NCI-H1092 treated with DMSO at 0.1 percent for 48 hours (cell line): ENCODE measurements at regions not wholly inside any gene's neighbourhood (a gene's known extent, or its start where the extent isn't known, plus 50 kb on each side); places are given as distances from the start of the nearest gene placed in this dataset.
"Not testable (repeated sequence)": the region's sequence is repeated elsewhere in the genome, so short reads cannot be mapped to it uniquely, and the experiment has no call there.

Source experiments
- DNase-seq: peaks from one replicate; lab custom pipeline; 2025; lab: John Stamatoyannopoulos, UW

DNA sequence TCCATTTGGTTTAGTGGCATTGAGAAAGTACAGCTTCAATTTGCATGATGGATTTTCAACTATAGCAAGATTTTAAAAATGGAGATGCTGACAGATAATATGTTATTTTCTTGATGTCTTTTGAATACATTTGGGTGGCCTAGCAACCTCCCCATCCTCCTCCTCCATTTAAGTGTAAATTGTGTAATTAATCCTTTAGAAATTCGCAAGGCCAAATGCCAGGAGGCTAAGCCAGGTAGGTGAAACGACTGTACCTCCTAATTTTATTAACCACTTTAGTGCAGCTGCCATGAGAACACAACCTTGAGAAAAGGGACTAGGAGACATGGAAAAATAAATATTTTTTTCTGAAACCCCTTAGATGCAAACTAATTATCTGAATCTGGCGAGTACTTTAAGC lies 248.8 kb downstream of the MRPS30 start:
- no peak for DNase-seq

DNA sequence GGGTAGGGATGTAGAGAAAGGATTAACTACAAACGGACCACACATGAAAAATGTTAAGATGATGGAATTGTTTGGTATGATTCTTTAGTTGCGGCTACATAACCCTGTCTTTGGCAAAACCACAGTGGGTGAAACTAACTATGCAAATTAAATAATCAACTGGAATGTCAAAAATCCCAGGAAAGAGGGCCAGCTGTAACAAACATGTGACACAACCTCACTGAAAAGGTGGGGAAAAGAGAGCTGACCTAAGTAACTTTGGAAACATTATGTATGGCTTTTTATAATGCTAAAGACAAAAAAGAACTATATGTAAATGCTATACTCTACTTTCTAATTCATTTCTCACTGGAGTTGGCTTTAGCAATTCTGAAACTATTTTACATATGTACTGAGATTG lies 252.0 kb downstream of the MRPS30 start:
- DNase-seq, result no peak

DNA sequence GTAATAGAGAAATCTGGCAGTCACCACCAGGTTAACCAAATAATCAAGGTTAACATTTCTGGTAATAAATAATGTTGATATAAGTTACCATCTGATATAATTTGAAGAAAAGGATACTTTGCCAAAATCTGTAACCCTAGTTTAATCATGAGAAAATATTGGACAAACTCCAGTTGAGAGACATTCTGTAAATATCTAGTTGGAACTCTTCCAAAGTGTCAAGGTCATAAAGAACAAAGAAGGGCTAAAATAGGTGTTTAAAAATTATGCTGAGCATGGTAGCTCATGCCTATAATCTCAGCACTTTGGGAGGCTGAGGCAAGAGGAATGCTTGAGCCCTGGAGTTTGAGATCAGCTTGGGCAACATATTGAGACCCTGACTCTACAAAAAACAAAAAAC lies 253.3 kb downstream of the MRPS30 start:
- no peak for DNase-seq

DNA sequence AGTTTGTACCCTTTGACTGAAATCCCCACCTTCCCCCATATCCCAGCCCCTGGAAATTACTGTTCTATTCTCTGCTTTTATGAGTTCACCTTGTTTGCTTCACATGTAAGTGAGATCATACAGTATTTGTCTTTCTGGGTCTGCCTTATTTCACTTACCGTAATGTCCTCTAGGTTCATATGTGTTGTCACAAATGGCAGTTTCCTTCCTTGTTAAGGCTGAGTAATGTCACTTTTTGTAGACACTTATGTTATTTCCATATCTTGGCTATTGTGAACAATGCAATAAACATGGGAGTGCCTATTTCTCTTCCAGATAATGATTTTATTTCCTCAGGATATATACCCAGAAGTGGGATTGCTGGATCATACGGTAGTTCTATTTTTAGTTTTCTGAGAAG lies 272.3 kb downstream of the MRPS30 start:
- DNase-seq, result no peak

DNA sequence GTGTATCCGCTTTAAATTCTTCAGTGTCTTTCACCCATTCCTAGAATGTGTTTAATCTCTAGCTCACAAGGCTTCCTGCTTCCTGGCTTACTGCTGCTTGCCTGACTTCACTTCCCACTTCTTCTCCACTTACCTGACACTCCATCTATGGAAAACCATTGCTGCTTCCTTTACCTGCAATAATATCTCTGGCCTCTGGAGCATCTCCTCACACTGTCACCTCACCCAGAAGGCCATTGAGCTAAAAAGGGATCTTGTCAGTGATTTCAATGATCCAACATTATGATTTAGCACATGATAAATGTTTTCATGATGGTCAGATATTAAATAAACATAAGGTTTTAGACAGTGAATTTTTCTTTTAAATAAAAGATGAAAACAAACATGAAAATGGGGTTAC lies 281.1 kb downstream of the MRPS30 start:
- no peak for DNase-seq

DNA sequence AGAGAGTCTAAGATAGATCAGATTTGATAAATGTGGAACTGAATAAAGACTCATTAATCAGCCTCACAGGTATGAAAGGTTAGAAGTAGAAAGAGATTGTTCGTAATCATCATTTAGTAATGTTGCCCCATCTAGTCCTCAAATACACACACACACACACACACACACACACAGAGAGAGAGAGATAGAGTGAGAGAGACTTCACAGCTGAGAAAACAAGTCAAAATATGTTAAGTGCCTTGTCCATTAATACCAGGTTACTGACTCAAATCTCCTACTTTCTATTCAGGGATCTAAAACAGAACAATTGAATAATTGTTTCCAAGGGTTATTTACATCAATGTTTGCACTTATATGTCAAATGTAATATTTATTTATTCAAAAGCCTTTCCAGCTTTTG lies 284.6 kb downstream of the MRPS30 start:
- DNase-seq, result no peak

DNA sequence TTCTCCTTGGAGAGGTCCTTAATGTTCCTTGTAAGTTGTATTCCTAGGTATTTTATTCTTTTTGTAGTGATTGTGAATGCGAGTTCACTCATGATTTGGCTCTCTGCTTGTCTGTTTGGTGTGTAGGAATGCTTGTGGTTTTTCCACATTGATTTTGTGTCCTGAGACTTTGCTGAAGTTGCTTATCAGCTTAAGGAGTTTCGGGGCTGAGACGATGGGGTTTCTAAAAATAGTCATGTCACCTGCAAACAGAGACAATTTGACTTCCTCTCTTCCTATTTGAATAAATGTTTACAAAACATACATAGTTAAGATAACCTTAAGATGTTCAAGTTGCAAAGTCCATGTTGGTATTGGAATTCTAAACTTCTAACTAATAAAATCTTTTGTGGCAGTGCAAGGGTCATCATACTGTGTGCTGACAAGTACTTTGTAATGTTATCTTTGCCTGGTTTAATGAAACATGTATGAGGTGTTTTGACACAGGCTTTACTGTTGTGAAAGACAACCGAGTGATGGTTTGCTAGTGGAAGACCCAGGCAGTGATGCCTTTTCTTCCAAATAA lies 286.2 kb downstream of the MRPS30 start:
- no peak for DNase-seq

DNA sequence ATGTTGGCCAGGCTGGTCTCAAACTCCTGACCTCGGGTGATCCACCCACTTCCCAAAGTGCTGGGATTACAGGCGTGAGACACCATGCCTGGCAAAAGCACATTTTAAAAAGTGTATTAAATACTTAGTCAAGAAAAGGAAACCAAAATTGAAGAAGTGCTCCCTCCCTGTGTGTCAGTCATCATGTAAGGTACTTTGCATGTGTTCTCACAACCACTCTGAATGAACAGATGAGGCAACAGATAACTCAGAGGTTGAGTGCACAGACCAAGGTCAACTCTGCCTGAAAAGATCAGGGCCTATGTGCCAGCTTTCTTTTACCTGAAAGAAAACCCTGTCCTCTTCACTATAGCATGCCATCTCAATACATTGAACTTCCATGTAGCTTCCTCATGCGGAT lies 289.7 kb downstream of the MRPS30 start:
- DNase-seq, result no peak

DNA sequence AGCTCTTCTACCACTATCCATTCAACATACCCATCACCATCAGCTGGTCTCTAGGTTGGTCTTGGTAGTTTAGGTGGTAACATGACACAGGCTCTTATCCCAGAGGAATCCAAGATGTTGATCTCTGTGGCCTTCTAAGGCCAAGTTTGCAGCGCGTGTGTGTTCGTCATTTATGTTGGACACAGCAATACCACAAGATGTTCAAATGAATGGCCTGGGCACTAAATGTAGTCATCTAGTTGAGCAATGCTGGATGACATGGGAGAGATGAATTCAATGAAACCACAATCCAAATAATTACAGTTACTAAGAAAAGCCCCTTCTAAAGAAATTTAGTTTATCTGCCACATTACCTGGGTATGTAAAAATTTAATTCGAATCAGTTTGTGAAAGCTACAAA lies 292.4 kb downstream of the MRPS30 start:
- no peak for DNase-seq

DNA sequence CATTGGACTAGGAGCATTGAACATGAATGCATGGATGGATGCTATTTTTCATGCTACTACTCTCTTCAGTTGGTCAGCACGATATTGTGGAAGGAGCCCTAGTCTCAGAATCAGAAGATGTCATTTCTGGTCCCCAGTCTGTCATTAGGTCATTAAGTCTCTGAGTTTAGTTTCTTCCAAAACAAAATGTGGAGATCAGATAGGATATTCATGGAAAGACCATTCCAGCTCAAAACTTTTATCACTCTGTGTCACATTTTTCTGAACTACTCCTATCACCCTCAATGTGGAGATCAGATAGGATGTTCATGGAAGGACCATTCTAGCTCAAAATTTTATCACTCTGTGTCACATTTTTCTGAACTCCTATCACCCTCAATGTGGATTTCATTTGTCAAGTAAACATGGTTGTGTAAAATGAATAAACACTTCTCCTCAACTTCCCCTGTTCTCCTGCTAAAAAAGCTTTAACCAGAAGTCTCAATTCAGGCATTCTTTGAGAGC lies 296.8 kb downstream of the MRPS30 start:
- no peak for DNase-seq

DNA sequence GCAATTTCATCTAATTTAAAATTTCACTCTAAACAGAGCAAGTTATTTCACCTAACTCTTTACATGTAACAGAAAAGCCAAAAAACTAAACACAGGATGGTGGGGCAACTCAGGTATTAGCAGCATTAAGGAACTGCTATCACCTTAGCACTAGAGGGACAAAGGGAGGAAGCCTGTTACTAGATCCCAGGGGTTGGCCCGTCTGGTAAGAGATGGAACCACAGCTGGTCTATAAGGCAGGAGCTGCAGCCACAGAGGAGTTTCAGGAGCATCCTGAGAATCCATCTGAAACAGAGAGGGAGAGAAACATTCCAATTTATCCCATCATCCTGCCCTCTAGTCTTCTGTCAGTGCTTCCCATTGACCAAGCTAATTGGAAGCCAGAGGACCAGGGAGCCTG lies 300.3 kb downstream of the MRPS30 start:
- DNase-seq, result no peak

DNA sequence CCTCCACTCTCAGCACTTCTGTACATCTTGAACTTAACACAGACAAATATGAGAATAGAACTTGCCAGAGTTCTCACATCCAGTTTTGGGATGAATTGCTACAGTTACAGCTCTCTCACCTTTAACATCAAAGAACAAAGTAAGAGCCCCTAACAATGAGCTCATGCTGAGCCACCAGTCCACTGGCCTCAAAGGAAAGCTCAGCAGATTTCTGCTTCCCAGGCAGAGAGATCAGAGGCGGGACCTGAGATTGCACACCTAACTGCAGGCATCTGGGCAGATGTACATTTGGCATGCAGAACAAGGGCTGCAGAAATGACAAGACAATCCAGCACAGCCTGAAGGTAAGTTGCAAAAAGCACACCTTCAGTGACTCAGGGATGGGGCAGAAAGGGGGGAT lies 300.9 kb downstream of the MRPS30 start:
- DNase-seq, result no peak

DNA sequence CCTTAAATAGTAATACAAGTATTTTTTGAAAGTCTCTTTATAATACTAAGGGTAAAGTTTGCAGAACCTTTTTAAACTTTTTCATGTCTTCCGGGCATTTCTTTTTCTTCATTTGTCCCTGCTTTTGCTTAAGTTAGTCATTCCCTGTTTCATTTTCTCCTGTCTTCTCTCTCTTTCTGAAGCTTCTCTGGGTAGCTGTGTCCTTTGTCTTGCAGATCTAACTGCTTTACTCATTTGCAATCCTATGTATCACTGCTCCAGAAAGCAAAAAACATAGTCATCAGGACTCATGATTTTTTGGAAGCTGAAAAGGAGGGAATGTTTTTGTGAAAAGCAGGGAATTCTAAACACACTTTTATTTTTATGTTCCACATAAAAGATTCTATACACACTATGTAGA lies 301.7 kb downstream of the MRPS30 start:
- DNase-seq, result no peak

DNA sequence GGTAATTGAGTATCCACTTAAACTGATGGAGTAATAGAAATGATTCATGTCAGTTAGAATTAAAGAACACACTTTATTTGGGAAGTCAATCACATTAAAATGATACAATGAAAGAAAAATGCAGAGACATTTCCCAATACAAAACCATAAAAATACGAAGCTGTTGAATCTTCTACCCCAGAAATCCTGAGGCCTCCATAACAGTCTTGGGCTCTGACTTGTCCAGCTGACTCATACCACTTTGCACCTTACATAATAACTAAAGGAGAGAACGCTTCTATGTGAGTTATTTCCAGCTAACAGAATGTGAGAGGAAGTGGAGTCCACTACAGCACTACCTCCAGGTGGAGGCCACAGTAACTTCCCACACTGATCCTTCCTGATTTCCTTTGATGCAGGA lies 305.0 kb downstream of the MRPS30 start:
- DNase-seq, result no peak

DNA sequence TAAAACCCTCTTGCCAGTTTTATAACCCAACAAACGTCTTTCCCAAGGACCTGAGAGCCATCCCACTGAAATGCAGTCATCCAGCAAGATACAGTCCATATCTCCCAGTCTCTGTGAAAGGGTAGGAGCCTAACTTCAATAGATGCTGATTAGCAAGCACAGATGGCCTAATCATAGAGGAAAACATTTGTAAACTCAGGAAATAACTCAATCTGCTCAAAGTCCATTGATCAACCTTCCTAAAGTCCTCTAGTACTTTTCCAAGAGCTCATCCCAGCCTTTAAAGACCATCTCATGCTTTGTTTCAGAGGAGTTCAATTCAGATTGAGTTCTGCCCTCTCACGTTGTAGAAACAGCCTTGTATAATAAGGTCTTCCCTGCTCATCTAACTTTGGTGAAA lies 324.2 kb downstream of the MRPS30 start:
- no peak for DNase-seq

DNA sequence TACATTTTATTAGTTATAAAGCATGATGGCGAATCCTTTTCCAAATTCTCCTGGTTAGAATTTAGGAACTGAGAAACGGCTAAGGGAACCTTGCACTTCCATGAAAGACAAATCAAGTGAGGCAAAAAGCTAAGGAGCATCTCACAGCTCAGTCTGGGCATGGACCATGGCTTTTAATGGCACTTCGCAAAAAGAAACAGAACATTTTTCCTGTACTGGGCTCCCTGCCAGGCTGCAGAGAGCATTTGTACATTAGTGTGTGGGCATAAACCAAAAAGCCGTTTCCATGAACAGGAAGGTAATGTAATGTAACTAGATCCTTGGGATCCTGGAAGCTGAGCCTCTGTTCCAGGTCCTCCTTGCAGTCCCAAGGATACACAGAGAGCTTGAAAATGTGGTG lies 354.2 kb downstream of the MRPS30 start:
- peak; percentile 22 for DNase-seq

DNA sequence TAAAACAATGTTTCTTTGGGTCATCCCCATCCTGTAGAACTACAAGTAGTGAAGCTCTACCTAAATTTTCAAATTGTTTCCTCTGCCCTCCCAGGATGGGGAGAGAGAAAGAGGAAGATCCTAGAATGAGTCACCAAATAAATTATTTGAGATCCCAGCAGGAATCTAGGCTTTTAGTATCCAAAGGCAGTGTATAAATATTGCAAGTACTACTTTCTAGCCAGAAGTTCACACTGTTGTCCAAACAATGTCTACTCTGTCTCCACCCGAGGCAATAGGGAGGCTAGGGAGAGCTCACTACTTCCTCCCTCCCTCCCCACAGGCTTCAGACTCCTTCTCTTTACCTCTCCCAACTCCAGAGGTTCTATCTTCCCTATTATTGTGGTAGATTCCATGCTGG lies 362.8 kb downstream of the MRPS30 start:
- DNase-seq, result no peak

DNA sequence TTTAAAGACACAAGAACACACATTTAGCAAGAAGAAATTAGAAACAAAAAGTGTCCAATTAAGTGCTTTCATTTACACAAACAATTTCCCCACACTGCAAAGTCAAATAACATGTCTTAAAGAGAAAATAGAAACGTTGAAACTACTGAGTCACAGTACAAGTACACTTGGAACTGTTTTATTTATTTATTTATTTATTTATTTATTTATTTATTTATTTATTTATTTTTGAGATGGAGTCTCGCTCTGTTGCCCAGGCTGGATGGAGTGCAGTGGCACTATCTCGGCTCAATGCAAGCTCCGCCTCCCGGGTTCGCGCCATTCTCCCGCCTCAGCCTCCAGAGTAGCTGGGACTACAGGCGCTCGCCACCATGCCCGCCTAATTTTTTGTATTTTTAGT lies 363.9 kb downstream of the MRPS30 start:
- not testable (repeated sequence) for DNase-seq

DNA sequence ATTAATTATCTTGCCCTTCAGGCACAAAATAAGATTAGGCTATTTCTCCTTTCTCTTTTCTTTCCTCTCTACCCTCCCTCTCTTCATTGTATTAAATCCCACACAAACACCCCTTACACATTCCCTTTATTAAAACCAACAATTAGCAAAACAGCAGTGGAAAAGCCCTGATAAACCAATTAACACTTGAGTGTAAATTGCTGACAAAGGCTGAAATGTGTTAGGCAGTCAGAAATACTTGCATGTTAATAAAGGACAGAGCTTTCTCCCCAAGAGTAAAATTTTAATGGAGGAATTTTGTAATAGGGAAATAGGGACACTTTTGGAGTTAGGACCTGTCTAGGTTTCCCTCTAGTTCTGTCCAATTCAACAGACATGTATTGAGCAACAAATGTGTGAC lies 370.9 kb downstream of the MRPS30 start:
- DNase-seq, result no peak

DNA sequence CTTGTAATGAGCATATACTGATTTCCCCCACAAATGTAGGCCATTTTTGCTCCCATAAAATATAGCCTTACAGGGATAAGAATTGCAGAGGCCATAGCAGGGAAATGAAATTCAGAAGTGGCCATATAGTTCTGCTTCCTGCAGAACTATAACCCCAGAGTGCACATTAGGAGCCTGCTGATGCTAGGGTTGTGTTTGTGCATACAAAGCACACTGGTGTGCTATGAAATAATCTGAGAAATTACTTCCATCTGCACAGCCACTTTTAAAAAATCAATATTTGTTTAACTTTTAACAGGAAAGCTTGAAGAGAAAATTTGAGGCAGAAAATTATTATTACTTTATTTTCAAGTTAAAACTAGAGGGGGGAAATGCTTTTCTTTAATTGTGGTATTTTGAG lies 380.3 kb downstream of the MRPS30 start:
- no peak for DNase-seq

DNA sequence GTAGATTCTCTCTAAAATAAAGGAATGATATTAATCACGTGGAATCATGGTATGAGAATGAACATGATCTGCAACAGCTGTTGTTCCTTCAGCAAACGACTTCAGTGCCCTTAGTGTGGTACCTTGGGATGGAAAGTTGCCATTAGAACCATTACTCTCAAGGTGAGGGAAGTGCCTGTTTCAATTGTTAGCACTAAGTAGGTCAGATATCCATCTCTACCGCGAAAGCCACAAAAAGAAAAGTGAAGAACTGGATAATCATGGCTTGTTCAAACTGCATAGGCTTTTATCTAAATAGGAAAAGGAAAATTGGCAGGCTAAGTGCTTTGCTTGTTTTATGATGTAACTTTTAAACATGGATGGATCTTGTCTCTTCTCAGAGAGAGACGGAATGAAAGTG lies 380.7 kb downstream of the MRPS30 start:
- peak; percentile 1 for DNase-seq

DNA sequence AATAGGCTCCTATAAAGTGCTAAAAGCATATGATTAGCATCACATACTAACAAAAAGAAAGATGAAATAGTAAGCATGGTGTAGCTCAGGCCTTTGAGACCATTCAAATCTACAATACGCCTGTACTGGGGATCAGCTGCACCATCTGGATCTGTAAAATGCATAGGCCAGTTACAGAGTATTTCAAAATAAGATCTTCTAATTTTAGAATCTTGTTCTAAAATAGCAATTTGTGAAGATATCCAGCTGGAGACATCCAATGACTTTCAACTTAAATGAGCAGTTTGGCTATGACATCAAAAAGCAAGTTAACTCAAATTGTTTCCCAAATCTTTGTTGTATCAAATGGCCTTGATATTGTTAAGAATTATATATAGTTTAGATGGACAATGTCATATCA lies 386.3 kb downstream of the MRPS30 start:
- DNase-seq, result no peak
